ENCODE measurements at regions not wholly inside any gene's neighbourhood (a gene's known extent, or its start where the extent isn't known, plus 50 kb on each side); places are given as distances from the start of the nearest gene placed in this dataset.

- TF ChIP-seq, protein P1, sequence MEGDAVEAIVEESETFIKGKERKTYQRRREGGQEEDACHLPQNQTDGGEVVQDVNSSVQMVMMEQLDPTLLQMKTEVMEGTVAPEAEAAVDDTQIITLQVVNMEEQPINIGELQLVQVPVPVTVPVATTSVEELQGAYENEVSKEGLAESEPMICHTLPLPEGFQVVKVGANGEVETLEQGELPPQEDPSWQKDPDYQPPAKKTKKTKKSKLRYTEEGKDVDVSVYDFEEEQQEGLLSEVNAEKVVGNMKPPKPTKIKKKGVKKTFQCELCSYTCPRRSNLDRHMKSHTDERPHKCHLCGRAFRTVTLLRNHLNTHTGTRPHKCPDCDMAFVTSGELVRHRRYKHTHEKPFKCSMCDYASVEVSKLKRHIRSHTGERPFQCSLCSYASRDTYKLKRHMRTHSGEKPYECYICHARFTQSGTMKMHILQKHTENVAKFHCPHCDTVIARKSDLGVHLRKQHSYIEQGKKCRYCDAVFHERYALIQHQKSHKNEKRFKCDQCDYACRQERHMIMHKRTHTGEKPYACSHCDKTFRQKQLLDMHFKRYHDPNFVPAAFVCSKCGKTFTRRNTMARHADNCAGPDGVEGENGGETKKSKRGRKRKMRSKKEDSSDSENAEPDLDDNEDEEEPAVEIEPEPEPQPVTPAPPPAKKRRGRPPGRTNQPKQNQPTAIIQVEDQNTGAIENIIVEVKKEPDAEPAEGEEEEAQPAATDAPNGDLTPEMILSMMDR (IDR thresholded peaks at IDR 0.05): no peak
- Mint-ChIP-seq H3K9me3 (no peaks in the 10 kb centered on the region), H3K27me3 (peaks cover 9% of the 10 kb centered on the region), H3K36me3 (ENCODE audit: low read depth) (no peaks in the 10 kb centered on the region), H3K27ac (no peak overlapping the region), H3K4me1 (no peaks in the 10 kb centered on the region), H3K4me3 (no peak overlapping the region)
- POLR2A ChIA-PET: no interaction called here
- ATAC-seq (ENCODE audit: low read depth) (no peak), DNase-seq (no peak)
- intact Hi-C loops (cut with micrococcal nuclease): no loop called here
- CTCF ChIA-PET: no interaction called here
Measured at GRCh38 chr17:77645072-77646045, 313.1 kb upstream of the TNRC6C start.

- POLR2A ChIA-PET: no interaction called here
- ATAC-seq (ENCODE audit: low read depth): no peak
- Mint-ChIP-seq H3K4me3 (no peak overlapping the region), H3K27me3 (peaks cover 5% of the 10 kb centered on the region), H3K9me3 (no peaks in the 10 kb centered on the region), H3K27ac (no peak overlapping the region), H3K4me1 (no peaks in the 10 kb centered on the region), H3K36me3 (ENCODE audit: low read depth) (no peaks in the 10 kb centered on the region)
- CTCF ChIA-PET: no interaction called here
- TF ChIP-seq, protein P1 (IDR thresholded peaks at IDR 0.05): no peak
- intact Hi-C loops (cut with micrococcal nuclease): no loop called here
- no peak for DNase-seq
Measured at GRCh38 chr17:77646046-77646430, 312.5 kb upstream of the TNRC6C start.

DNA sequence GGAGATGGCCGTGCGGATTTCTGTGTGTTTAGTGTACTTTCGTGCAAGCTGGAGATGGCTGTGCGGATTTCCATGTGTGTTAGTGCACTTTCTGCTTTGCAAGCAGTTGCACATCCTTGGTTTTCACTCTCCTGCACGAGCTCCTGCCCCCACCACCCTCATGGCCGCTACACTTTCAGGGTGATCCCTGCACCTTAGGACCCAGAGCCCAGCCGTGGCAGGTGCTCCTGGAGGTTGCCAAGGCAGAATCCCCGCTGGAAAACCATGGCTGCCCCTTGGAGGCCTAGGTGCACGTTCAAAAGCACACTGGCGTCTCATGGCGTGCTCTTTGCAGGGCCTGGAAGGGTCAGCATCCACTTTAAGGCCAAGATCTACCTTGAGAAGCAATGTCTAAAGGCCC, 311.0 kb upstream of the TNRC6C start:
- Mint-ChIP-seq H3K4me3 (no peak overlapping the region), H3K27me3 (peaks cover 2% of the 10 kb centered on the region), H3K9me3 (no peaks in the 10 kb centered on the region), H3K27ac (no peak overlapping the region), H3K36me3 (ENCODE audit: low read depth) (no peaks in the 10 kb centered on the region), H3K4me1 (no peaks in the 10 kb centered on the region)
- intact Hi-C loops (cut with micrococcal nuclease): no loop called here
- POLR2A ChIA-PET: no interaction called here
- DNase-seq: no peak
- no peak for ATAC-seq (ENCODE audit: low read depth)
- TF ChIP-seq, protein P1 (IDR thresholded peaks at IDR 0.05): no peak
- CTCF ChIA-PET: no interaction called here

- ChIA-PET CTCF (no interaction called here), POLR2A (no interaction called here)
- ATAC-seq (ENCODE audit: low read depth) (no peak), DNase-seq (no peak)
- Mint-ChIP-seq H3K27me3 (peaks cover 2% of the 10 kb centered on the region), H3K4me3 (no peak overlapping the region), H3K9me3 (no peaks in the 10 kb centered on the region), H3K36me3 (ENCODE audit: low read depth) (no peaks in the 10 kb centered on the region), H3K4me1 (no peaks in the 10 kb centered on the region), H3K27ac (no peak overlapping the region)
- TF ChIP-seq, protein P1 (IDR thresholded peaks at IDR 0.05): no peak
- intact Hi-C loops (cut with micrococcal nuclease): no loop called here
Measured at GRCh38 chr17:77649717-77650211, 308.7 kb upstream of the TNRC6C start.

GRCh38 chr17:77651988-77652387, 306.5 kb upstream of the TNRC6C start:
- DNase-seq (no peak), ATAC-seq (ENCODE audit: low read depth) (no peak)
- Mint-ChIP-seq H3K9me3 (no peaks in the 10 kb centered on the region), H3K27me3 (peaks cover 11% of the 10 kb centered on the region), H3K4me3 (no peak overlapping the region), H3K4me1 (no peaks in the 10 kb centered on the region), H3K27ac (no peak overlapping the region), H3K36me3 (ENCODE audit: low read depth) (no peaks in the 10 kb centered on the region)
- TF ChIP-seq, protein P1 (IDR thresholded peaks at IDR 0.05): no peak
- ChIA-PET CTCF (interaction anchor here (1.4 kb wide), 1 partner anchor 15 kb away, joined by 3 read pairs; no protein-coding TSS in a partner anchor), POLR2A (no interaction called here)
- intact Hi-C loops (cut with micrococcal nuclease): no loop called here

All from activated B cell treated with CpG ODN at 0.5 μM for 24 hours (primary cell).